AG09309 (cell line): ENCODE measurements at regions not wholly inside any gene's neighbourhood (a gene's known extent, or its start where the extent isn't known, plus 50 kb on each side); places are given as distances from the start of the nearest gene placed in this dataset.

ENCODE experiments used
- DNase-seq: peaks from one replicate; pipeline ENCODE4 v3.0.0-alpha.2; 2010; ENCODE audit warnings: low read depth
- H3K4me3 ChIP-seq: 2 replicates; pipeline ENCODE4 v1.5.1; 2011; ENCODE audit warnings: mild to moderate bottlenecking, low read depth, low read length, moderate library complexity; ENCODE audit not compliant: control insufficient read depth
- CTCF ChIP-seq: IDR thresholded peaks from 2 replicates; pipeline ENCODE4 v1.5.1; 2011; ENCODE audit warnings: mild to moderate bottlenecking, low read depth, low read length, inconsistent platforms; ENCODE audit not compliant: insufficient read depth, control insufficient read depth; ENCODE audit errors: missing control alignments

GRCh38 chr10:61320257-61320587 is 133.0 kb downstream of the TMEM26 start:
- no peak for DNase-seq
- no peak overlapping the region for H3K4me3 ChIP-seq
- no peak for TF ChIP-seq CTCF

GRCh38 chr10:61319386-61320256 is 133.6 kb downstream of the TMEM26 start:
- no peak for TF ChIP-seq CTCF
- DNase-seq: no peak
- no peak overlapping the region for H3K4me3 ChIP-seq

GRCh38 chr10:61318429-61318828 is 134.8 kb downstream of the TMEM26 start:
- H3K4me3 ChIP-seq: no peak overlapping the region
- no peak for TF ChIP-seq CTCF
- DNase-seq: no peak

GRCh38 chr10:61317706-61318105 is 135.5 kb downstream of the TMEM26 start:
- DNase-seq: no peak
- H3K4me3 ChIP-seq: no peak overlapping the region
- no peak for TF ChIP-seq CTCF

- DNase-seq: no peak
- H3K4me3 ChIP-seq: no peak overlapping the region
- no peak for TF ChIP-seq CTCF
Measured at GRCh38 chr10:61316676-61317265, 136.4 kb downstream of the TMEM26 start.

- no peak for TF ChIP-seq CTCF
- DNase-seq: no peak
- no peak overlapping the region for H3K4me3 ChIP-seq
Measured at GRCh38 chr10:61314273-61314672, 138.9 kb downstream of the TMEM26 start.

GRCh38 chr10:61313460-61313859 is 139.7 kb downstream of the TMEM26 start:
- no peak for TF ChIP-seq CTCF
- DNase-seq: peak; percentile 16
- H3K4me3 ChIP-seq: no peak overlapping the region
